CD4-positive, alpha-beta T cell treated with Interleukin-1 beta for 1 hour (primary cell): ENCODE measurements at regions not wholly inside any gene's neighbourhood (a gene's known extent, or its start where the extent isn't known, plus 50 kb on each side); places are given as distances from the start of the nearest gene placed in this dataset.

Experiments used
- DNase-seq, 2 donors: peaks; one replicate each; pipeline ENCODE4 v3.0.0-alpha.2; 2020 to 2022

GRCh38 chr11:72525466-72525865 lies 91.1 kb upstream of the CLPB start:
- DNase-seq = no peak

GRCh38 chr11:72524711-72525110 lies 90.4 kb upstream of the CLPB start:
- DNase-seq = no peak

GRCh38 chr11:72523991-72524390 lies 89.7 kb upstream of the CLPB start:
- no peak for DNase-seq

- no peak for DNase-seq
Measured at GRCh38 chr11:72522186-72522585, 87.9 kb upstream of the CLPB start.

- DNase-seq = no peak
Measured at GRCh38 chr11:72521664-72522063, 87.3 kb upstream of the CLPB start.

GRCh38 chr11:72520815-72521214 lies 86.5 kb upstream of the CLPB start:
- no peak for DNase-seq

- peak in 1 of 2 donors; percentile 52 for DNase-seq
Measured at GRCh38 chr11:72519882-72520281, 85.6 kb upstream of the CLPB start.

- peak in 1 of 2 donors; percentile 21 for DNase-seq
Measured at GRCh38 chr11:72519220-72519881, 85.0 kb upstream of the CLPB start.

- DNase-seq = no peak
Measured at GRCh38 chr11:72514331-72514730, 80.0 kb upstream of the CLPB start.

- DNase-seq = no peak
Measured at GRCh38 chr11:72513411-72513810, 79.1 kb upstream of the CLPB start.

- DNase-seq = no peak
Measured at GRCh38 chr11:72512956-72513355, 78.6 kb upstream of the CLPB start.

- no peak for DNase-seq
Measured at GRCh38 chr11:72511393-72512047, 77.2 kb upstream of the CLPB start.

GRCh38 chr11:72507050-72507449 lies 72.7 kb upstream of the CLPB start:
- no peak for DNase-seq

GRCh38 chr11:72497731-72498130 lies 63.4 kb upstream of the CLPB start:
- DNase-seq = no peak

- DNase-seq = no peak
Measured at GRCh38 chr11:72494109-72494429, 59.7 kb upstream of the CLPB start.

- no peak for DNase-seq
Measured at GRCh38 chr11:72493426-72494108, 59.2 kb upstream of the CLPB start.

- no peak for DNase-seq
Measured at GRCh38 chr11:72491001-72491400, 56.7 kb upstream of the CLPB start.
